HUES48 (cell line): ENCODE measurements at regions not wholly inside any gene's neighbourhood (a gene's known extent, or its start where the extent isn't known, plus 50 kb on each side); places are given as distances from the start of the nearest gene placed in this dataset.
A peak's percentile ranks its signal among the peaks of the same experiment; 100 is the strongest.
"Not testable (repeated sequence)": the region's sequence is repeated elsewhere in the genome, so short reads cannot be mapped to it uniquely, and the experiment has no call there.

Experiments used
- H3K27ac ChIP-seq: one replicate; pipeline ENCODE4 v1.7.0; 2013; ENCODE audit warnings: low read depth, low read length, inconsistent platforms
- H3K27me3 ChIP-seq: 2 replicates; pipeline ENCODE4 v1.6.1; 2013; ENCODE audit warnings: mild to moderate bottlenecking, low read length; ENCODE audit not compliant: control insufficient read depth, insufficient read depth
- H3K36me3 ChIP-seq: 2 replicates; pipeline ENCODE4 v1.6.1; 2013; ENCODE audit warnings: low read length; ENCODE audit not compliant: control insufficient read depth, insufficient read depth
- H3K4me1 ChIP-seq: 2 replicates; pipeline ENCODE4 v1.6.1; 2013; ENCODE audit warnings: mild to moderate bottlenecking, low read length; ENCODE audit not compliant: control insufficient read depth, insufficient read depth
- H3K4me3 ChIP-seq: 2 replicates; pipeline ENCODE4 v1.5.1; 2013; ENCODE audit warnings: mild to moderate bottlenecking, low read depth, low read length
- H3K9ac ChIP-seq: 2 replicates; pipeline ENCODE4 v1.6.1; 2013; ENCODE audit warnings: mild to moderate bottlenecking, low read depth, low read length, moderate library complexity
- H3K9me3 ChIP-seq: 2 replicates; pipeline ENCODE4 v1.6.1; 2013; ENCODE audit warnings: low read length; ENCODE audit not compliant: control insufficient read depth, insufficient read depth

- peaks cover 39% of the 10 kb centered on the region for H3K36me3 ChIP-seq
- H3K4me1 ChIP-seq = peaks cover 29% of the 10 kb centered on the region
- not testable (repeated sequence) for H3K27me3 ChIP-seq, H3K9me3 ChIP-seq, H3K27ac ChIP-seq
- H3K4me3 ChIP-seq = peak overlapping the region; percentile 65
- H3K9ac ChIP-seq = peak overlapping the region; percentile 65; the same call in 1 of the 2 replicates
These were observed 959.9 kb upstream of the GRIA3 start for GRCh38 chrX:122224137-122224536.

GRCh38 chrX:122238801-122239200, 945.3 kb upstream of the GRIA3 start:
- no peak overlapping the region for H3K4me3 ChIP-seq
- no peak overlapping the region for H3K27ac ChIP-seq
- peaks cover 100% of the 10 kb centered on the region for H3K36me3 ChIP-seq
- no peaks in the 10 kb centered on the region for H3K27me3 ChIP-seq
- H3K9ac ChIP-seq = no peak overlapping the region
- no peaks in the 10 kb centered on the region for H3K9me3 ChIP-seq
- peaks cover 44% of the 10 kb centered on the region for H3K4me1 ChIP-seq

GRCh38 chrX:122241959-122242358, 942.1 kb upstream of the GRIA3 start:
- no peaks in the 10 kb centered on the region for H3K27me3 ChIP-seq
- no peak overlapping the region for H3K9ac ChIP-seq
- H3K36me3 ChIP-seq = peaks cover 72% of the 10 kb centered on the region
- H3K27ac ChIP-seq = no peak overlapping the region
- H3K4me3 ChIP-seq = no peak overlapping the region
- peaks cover 23% of the 10 kb centered on the region for H3K4me1 ChIP-seq
- no peaks in the 10 kb centered on the region for H3K9me3 ChIP-seq

GRCh38 chrX:122244080-122244479, 940.0 kb upstream of the GRIA3 start:
- Histone ChIP-seq H3K27ac (no peak overlapping the region), H3K9me3 (no peaks in the 10 kb centered on the region), H3K9ac (no peak overlapping the region), H3K4me3 (no peak overlapping the region), H3K4me1 (peaks cover 12% of the 10 kb centered on the region), H3K36me3 (peaks cover 51% of the 10 kb centered on the region), H3K27me3 (no peaks in the 10 kb centered on the region)

- Histone ChIP-seq H3K9me3 (no peaks in the 10 kb centered on the region), H3K27ac (no peak overlapping the region), H3K4me3 (no peak overlapping the region), H3K4me1 (peaks cover 9% of the 10 kb centered on the region), H3K27me3 (no peaks in the 10 kb centered on the region), H3K9ac (no peak overlapping the region), H3K36me3 (peaks cover 40% of the 10 kb centered on the region)
These were observed 938.9 kb upstream of the GRIA3 start for GRCh38 chrX:122245175-122245574.

- H3K27ac ChIP-seq = no peak overlapping the region
- no peak overlapping the region for H3K4me3 ChIP-seq
- H3K9ac ChIP-seq = no peak overlapping the region
- no peaks in the 10 kb centered on the region for H3K9me3 ChIP-seq
- H3K27me3 ChIP-seq = no peaks in the 10 kb centered on the region
- H3K36me3 ChIP-seq = peaks cover 32% of the 10 kb centered on the region
- peaks cover 6% of the 10 kb centered on the region; the same call in 1 of the 2 replicates for H3K4me1 ChIP-seq
These were observed 938.1 kb upstream of the GRIA3 start for GRCh38 chrX:122245943-122246342.

- Histone ChIP-seq H3K36me3 (peaks cover 22% of the 10 kb centered on the region), H3K4me1 (peaks cover 6% of the 10 kb centered on the region; the same call in 1 of the 2 replicates), H3K27ac (no peak overlapping the region), H3K9ac (no peak overlapping the region), H3K4me3 (no peak overlapping the region), H3K27me3 (no peaks in the 10 kb centered on the region), H3K9me3 (no peaks in the 10 kb centered on the region)
These were observed 937.1 kb upstream of the GRIA3 start for GRCh38 chrX:122246937-122247336.

GRCh38 chrX:122248681-122249080, 935.4 kb upstream of the GRIA3 start:
- H3K4me1 ChIP-seq = peaks cover 2% of the 10 kb centered on the region; the same call in 1 of the 2 replicates

GRCh38 chrX:122252454-122252853, 931.6 kb upstream of the GRIA3 start:
- no peak overlapping the region for H3K9ac ChIP-seq
- 0 out of 2 replicates have a peak, but pooled peaks cover 11% of the 10 kb centered on the region for H3K27me3 ChIP-seq
- no peaks in the 10 kb centered on the region for H3K4me1 ChIP-seq
- no peaks in the 10 kb centered on the region for H3K36me3 ChIP-seq
- no peak overlapping the region for H3K27ac ChIP-seq
- no peaks in the 10 kb centered on the region for H3K9me3 ChIP-seq
- no peak overlapping the region for H3K4me3 ChIP-seq

More at GRCh38 chrX:122248681-122249080, 935.4 kb upstream of the GRIA3 start:
- Histone ChIP-seq H3K36me3 (peaks cover 5% of the 10 kb centered on the region), H3K27ac (no peak overlapping the region), H3K4me3 (no peak overlapping the region), H3K9me3 (no peaks in the 10 kb centered on the region), H3K9ac (no peak overlapping the region), H3K27me3 (0 out of 2 replicates have a peak, but pooled peaks cover 7% of the 10 kb centered on the region)

- Histone ChIP-seq H3K4me1 (no peaks in the 10 kb centered on the region), H3K27ac (no peak overlapping the region), H3K4me3 (no peak overlapping the region), H3K36me3 (no peaks in the 10 kb centered on the region), H3K9me3 (no peaks in the 10 kb centered on the region), H3K9ac (no peak overlapping the region), H3K27me3 (peaks cover 4% of the 10 kb centered on the region; the same call in 1 of the 2 replicates)
These were observed 915.7 kb upstream of the GRIA3 start for GRCh38 chrX:122268353-122268752.

- Histone ChIP-seq H3K36me3 (no peaks in the 10 kb centered on the region), H3K4me1 (no peaks in the 10 kb centered on the region)
These were observed 914.8 kb upstream of the GRIA3 start for GRCh38 chrX:122269243-122269781.

More at GRCh38 chrX:122269243-122269781, 914.8 kb upstream of the GRIA3 start:
- Histone ChIP-seq H3K4me3 (no peak overlapping the region), H3K9me3 (no peaks in the 10 kb centered on the region), H3K27ac (no peak overlapping the region), H3K27me3 (peaks cover 4% of the 10 kb centered on the region; the same call in 1 of the 2 replicates), H3K9ac (no peak overlapping the region)
